Aorta (tissue), 5 donors: ENCODE measurements at regions not wholly inside any gene's neighbourhood (a gene's known extent, or its start where the extent isn't known, plus 50 kb on each side); places are given as distances from the start of the nearest gene placed in this dataset.

Experiments
- ATAC-seq: fragments of 200-7000 bp; cut with Tn5 transposase; one replicate; pipeline ENCODE4 v1.9.1; 2022; ENCODE audit warnings: moderate library complexity; ENCODE audit not compliant: low FRiP score
- DNase-seq, 2 donors: peaks; one replicate each; pipeline ENCODE4 v3.0.0-alpha.2; 2020
- H3K27ac ChIP-seq, 2 donors: one replicate each; pipeline ENCODE4 v1.5.1; 2013; ENCODE audit warnings: low read length in 2 of 2, mild to moderate bottlenecking in 2 of 2, moderate library complexity in 2 of 2, control low read depth in 1 of 2, inconsistent platforms in 1 of 2, low read depth in 1 of 2
- H3K27me3 ChIP-seq, 2 donors: one replicate each; pipeline ENCODE4 v1.6.1; 2013; ENCODE audit warnings: control low read depth in 1 of 2, low read length in 1 of 2, mild to moderate bottlenecking in 1 of 2, moderate library complexity in 1 of 2; ENCODE audit not compliant: insufficient read depth in 2 of 2, control insufficient read depth in 1 of 2
- H3K36me3 ChIP-seq, 2 donors: one replicate each; pipeline ENCODE4 v1.6.1; 2013; ENCODE audit warnings: control low read depth in 1 of 2, low read length in 1 of 2, mild to moderate bottlenecking in 1 of 2; ENCODE audit not compliant: insufficient read depth in 2 of 2, control insufficient read depth in 1 of 2
- H3K4me1 ChIP-seq, 2 donors: one replicate each; pipeline ENCODE4 v1.6.1; 2013; ENCODE audit warnings: low read length in 2 of 2, control low read depth in 1 of 2, mild to moderate bottlenecking in 1 of 2, moderate library complexity in 1 of 2; ENCODE audit not compliant: insufficient read depth in 2 of 2, control insufficient read depth in 1 of 2
- H3K4me3 ChIP-seq, 2 donors: one replicate each; pipeline ENCODE4 v1.5.1; 2013; ENCODE audit warnings: low read length in 2 of 2, control low read depth in 1 of 2, mild to moderate bottlenecking in 1 of 2
- H3K9me3 ChIP-seq: one replicate; pipeline ENCODE4 v1.6.1; 2013; ENCODE audit warnings: mild to moderate bottlenecking, low read length; ENCODE audit not compliant: control insufficient read depth
- WGBS, 2 donors: extraction: QIAGEN DNeasy Blood & Tissue Kit; methylation state at CpG; one replicate each; pipeline ENCODE4 v1.1.7; 2013; 5-methylcytosine and 5-hydroxymethylcytosine counted together
- intact Hi-C, 2 donors: fragments of 100-400 bp; cut with DNase I; formaldehyde crosslinking; loops; one replicate each; pipeline versions ENCODE4 v1.14.2 to v1.15.0; 2022
- donor health status: healthy with polysubstance abuse.
- donor health status: Bipolar disorder and iron deficiency.
- donor health status: DM: no; HTN: no; CAD: no.
- donor health status: DM: no; HTN: no; CAD: no.
- donor health status: DM: yes; HTN: yes; CAD: no.

GRCh38 chr6:170464080-170464479, 89.0 kb downstream of the PSMB1 start:
- no peak for ATAC-seq
- WGBS, 2 donors, result 60 to 76% methylated on average over 9 of the region's 9 CpGs
- Histone ChIP-seq H3K4me1 (no peaks in the 10 kb centered on the region), H3K4me3 (no peak overlapping the region), H3K27me3 (no peaks in the 10 kb centered on the region), H3K36me3 (no peaks in the 10 kb centered on the region), H3K27ac (no peak overlapping the region), H3K9me3 (no peaks in the 10 kb centered on the region)
- intact Hi-C loops, result no loop called here
- DNase-seq, result no peak

GRCh38 chr6:170463101-170463721, 89.9 kb downstream of the PSMB1 start:
- intact Hi-C loops, result no loop called here
- no peak for ATAC-seq
- WGBS, 2 donors, result 91 to 93% methylated on average over 22 of the region's 22 CpGs

GRCh38 chr6:170462366-170463020, 90.6 kb downstream of the PSMB1 start:
- no peak for ATAC-seq

More at GRCh38 chr6:170463101-170463721, 89.9 kb downstream of the PSMB1 start:
- Histone ChIP-seq H3K9me3 (no peaks in the 10 kb centered on the region), H3K4me1 (no peaks in the 10 kb centered on the region), H3K27me3 (no peaks in the 10 kb centered on the region), H3K27ac (no peak overlapping the region), H3K36me3 (no peaks in the 10 kb centered on the region), H3K4me3 (no peak overlapping the region)
- no peak for DNase-seq

GRCh38 chr6:170461556-170462365, 91.3 kb downstream of the PSMB1 start:
- Histone ChIP-seq H3K27me3 (no peaks in the 10 kb centered on the region), H3K4me1 (no peaks in the 10 kb centered on the region), H3K4me3 (no peak overlapping the region), H3K9me3 (no peaks in the 10 kb centered on the region), H3K27ac (no peak overlapping the region), H3K36me3 (no peaks in the 10 kb centered on the region)
- 92 to 93% methylated on average over 23 of the region's 23 CpGs for WGBS, 2 donors
- peak; percentile 38 for ATAC-seq
- intact Hi-C loops, result no loop called here
- DNase-seq, result no peak

More at GRCh38 chr6:170462366-170463020, 90.6 kb downstream of the PSMB1 start:
- 66 to 71% methylated on average over 7 of the region's 7 CpGs for WGBS, 2 donors
- Histone ChIP-seq H3K9me3 (no peaks in the 10 kb centered on the region), H3K4me3 (no peak overlapping the region), H3K27me3 (no peaks in the 10 kb centered on the region), H3K36me3 (no peaks in the 10 kb centered on the region), H3K4me1 (no peaks in the 10 kb centered on the region), H3K27ac (no peak overlapping the region)
- DNase-seq, result no peak
- intact Hi-C loops, result no loop called here

- DNase-seq (no peak), ATAC-seq (no peak)
- Histone ChIP-seq H3K36me3 (no peaks in the 10 kb centered on the region), H3K27me3 (no peaks in the 10 kb centered on the region), H3K9me3 (no peaks in the 10 kb centered on the region), H3K27ac (no peak overlapping the region), H3K4me1 (no peaks in the 10 kb centered on the region), H3K4me3 (no peak overlapping the region)
- 92 to 94% methylated on average over 10 of the region's 10 CpGs for WGBS, 2 donors
- intact Hi-C loops, result no loop called here
These were observed 92.0 kb downstream of the PSMB1 start for GRCh38 chr6:170461111-170461510.

GRCh38 chr6:170460641-170461040, 92.5 kb downstream of the PSMB1 start:
- no peak overlapping the region for H3K4me3 ChIP-seq
- ATAC-seq (no peak), DNase-seq (no peak)
- H3K36me3 ChIP-seq, result no peaks in the 10 kb centered on the region
- intact Hi-C loops, result no loop called here
- H3K27ac ChIP-seq, result no peak overlapping the region
- H3K4me1 ChIP-seq, result no peaks in the 10 kb centered on the region
- no peaks in the 10 kb centered on the region for H3K9me3 ChIP-seq
- WGBS, 2 donors, result 87 to 90% methylated on average over 7 of the region's 7 CpGs
- H3K27me3 ChIP-seq, result no peaks in the 10 kb centered on the region

- 50 to 58% methylated on average over 6 of the region's 6 CpGs for WGBS, 2 donors
These were observed 93.7 kb downstream of the PSMB1 start for GRCh38 chr6:170459451-170459850.

GRCh38 chr6:170456886-170457698, 96.0 kb downstream of the PSMB1 start:
- no peak for DNase-seq
- no peak for ATAC-seq
- intact Hi-C loops, result no loop called here
- no peak overlapping the region for H3K4me3 ChIP-seq
- no peaks in the 10 kb centered on the region for H3K36me3 ChIP-seq
- no peaks in the 10 kb centered on the region for H3K27me3 ChIP-seq
- H3K4me1 ChIP-seq, result no peaks in the 10 kb centered on the region
- H3K9me3 ChIP-seq, result no peaks in the 10 kb centered on the region
- WGBS, 2 donors, result 73 to 74% methylated on average over 11 of the region's 11 CpGs
- H3K27ac ChIP-seq, result no peak overlapping the region

More at GRCh38 chr6:170459451-170459850, 93.7 kb downstream of the PSMB1 start:
- Histone ChIP-seq H3K36me3 (no peaks in the 10 kb centered on the region), H3K4me1 (no peaks in the 10 kb centered on the region), H3K27ac (no peak overlapping the region), H3K27me3 (no peaks in the 10 kb centered on the region), H3K4me3 (no peak overlapping the region), H3K9me3 (no peaks in the 10 kb centered on the region)
- intact Hi-C loops, result no loop called here
- no peak for ATAC-seq
- no peak for DNase-seq
